ENCODE measurements at regions not wholly inside any gene's neighbourhood (a gene's known extent, or its start where the extent isn't known, plus 50 kb on each side); places are given as distances from the start of the nearest gene placed in this dataset.

GRCh38 chr14:53621921-53622320 is 334.7 kb downstream of the BMP4 start:
- H2BK15ac ChIP-seq (ENCODE audit: low read length): no peak overlapping the region
- no peak overlapping the region for H3K27ac ChIP-seq (ENCODE audit: low read depth, low read length)
- ChIA-PET CTCF (ENCODE audit: partially characterized antibody) (interaction anchor here (1.0 kb wide), 1 partner anchor 732 kb away, joined by 3 read pairs; no protein-coding TSS in a partner anchor), POLR2A (ENCODE audit: partially characterized antibody) (no interaction called here)
- H3K23ac ChIP-seq (ENCODE audit: insufficient read length): no peak overlapping the region
- H2BK5ac ChIP-seq (ENCODE audit: low read depth, low read length): no peak overlapping the region
- no peak overlapping the region for H3K9ac ChIP-seq (replicated peaks in 1 of 4; ENCODE audit: extremely low read depth in 1 of 4, low read depth in 3 of 4, low read length in 3 of 4)
- no peak overlapping the region for H4K5ac ChIP-seq (ENCODE audit: insufficient read length, low read depth, low read length)
- no peaks in the 10 kb centered on the region for H3K27me3 ChIP-seq (replicated peaks in 1 of 4; ENCODE audit: control insufficient read depth in 3 of 4, extremely low read depth in 1 of 4, insufficient read depth in 3 of 4, low read length in 3 of 4)
- H3K18ac ChIP-seq (ENCODE audit: extremely low read depth, low read length): no peak overlapping the region
- H3K79me2 ChIP-seq (ENCODE audit: control insufficient read depth in 1 of 2, insufficient read depth in 2 of 2, low read length in 2 of 2): no peaks in the 10 kb centered on the region
- H3K14ac ChIP-seq (ENCODE audit: insufficient read length): no peak overlapping the region
- H3K4me2 ChIP-seq (ENCODE audit: insufficient read depth in 1 of 2, low read depth in 2 of 2, low read length in 2 of 2): no peak overlapping the region
- H3K4me3 ChIP-seq (ENCODE audit: extremely low read depth in 1 of 4, insufficient read depth in 2 of 4, low read depth in 3 of 4, low read length in 4 of 4): no peak overlapping the region
- no peaks in the 10 kb centered on the region for H3K9me3 ChIP-seq (ENCODE audit: insufficient read depth in 2 of 2, low read depth in 1 of 2, low read length in 1 of 2)
- H3K23me2 ChIP-seq (ENCODE audit: low read depth, low read length): no peaks in the 10 kb centered on the region
- H2BK12ac ChIP-seq (ENCODE audit: low read depth, low read length): no peak overlapping the region
- FAIRE-seq (no peak), DNase-seq (ENCODE audit: low read depth in 1 of 2, low spot score in 2 of 2) (no peak)
- H3K4me1 ChIP-seq (replicated peaks in 1 of 4; ENCODE audit: control insufficient read depth in 3 of 4, insufficient read depth in 4 of 4, low read length in 3 of 4): no peaks in the 10 kb centered on the region
- TF ChIP-seq EP300 (IDR thresholded peaks at IDR 0.05; ENCODE audit: borderline replicate concordance in 1 of 2, low read depth in 2 of 2, low read length in 2 of 2): no peak
- no peak for TF ChIP-seq HDAC2 (IDR thresholded peaks at IDR 0.05; ENCODE audit: borderline replicate concordance in 1 of 2, low read depth in 2 of 2, low read length in 2 of 2)
- no peak for TF ChIP-seq GTF2F1 (IDR thresholded peaks at IDR 0.05; ENCODE audit: borderline replicate concordance, low read depth, low read length)
- TF ChIP-seq POLR2A (IDR thresholded peaks at IDR 0.05; ENCODE audit: control extremely low read depth in 1 of 2, low read depth in 2 of 2, low read length in 2 of 2): no peak
- TF ChIP-seq RAD21 (IDR thresholded peaks at IDR 0.05 in 1 of 2, conservative IDR thresholded peaks at IDR 0.05 in 1 of 2; ENCODE audit: low read depth in 2 of 2, low read length in 2 of 2): no peak
- TF ChIP-seq SIX5 (IDR thresholded peaks at IDR 0.05; ENCODE audit: low read depth, low read length): no peak
- H4K8ac ChIP-seq (ENCODE audit: extremely low read depth, insufficient read depth, low read length): no peak overlapping the region
- H4K20me1 ChIP-seq (replicated peaks in 1 of 2; ENCODE audit: control insufficient read depth in 1 of 2, insufficient read depth in 2 of 2, low read length in 2 of 2): no peaks in the 10 kb centered on the region
- 85% methylated on average over 2 of the region's 2 CpGs; no CpG with 5 or more reads in 1 of the 2 experiments for WGBS, 2 experiments (ENCODE audit: extremely low coverage in 1 of 2, insufficient coverage in 1 of 2, insufficient read length in 1 of 2, insufficient replicate concordance in 2 of 2, low coverage in 1 of 2, low lambda C conversion rate in 2 of 2, missing lambda C conversion rate in 1 of 2)
- H2BK120ac ChIP-seq (replicated peaks; ENCODE audit: low read depth, low read length): no peak overlapping the region
- H3K56ac ChIP-seq (replicated peaks; ENCODE audit: insufficient read length, low read depth, low read length): no peak overlapping the region
- H2BK20ac ChIP-seq (ENCODE audit: low read length): no peak overlapping the region
- no peak overlapping the region for H3K4ac ChIP-seq (replicated peaks; ENCODE audit: insufficient read length, low read depth, low read length)
- H3K36me3 ChIP-seq (ENCODE audit: control insufficient read depth in 2 of 4, insufficient read depth in 4 of 4, low read length in 3 of 4): no peaks in the 10 kb centered on the region
- H2AK5ac ChIP-seq (ENCODE audit: low read depth, low read length): no peak overlapping the region
- no peaks in the 10 kb centered on the region for H3K79me1 ChIP-seq (ENCODE audit: low read depth, low read length)
- no peak overlapping the region for H4K91ac ChIP-seq (replicated peaks; ENCODE audit: insufficient read length, low read length)
- H2AFZ ChIP-seq (ENCODE audit: low read length): no peak overlapping the region

Measured in H1 (cell line).